ENCODE measurements at regions not wholly inside any gene's neighbourhood (a gene's known extent, or its start where the extent isn't known, plus 50 kb on each side); places are given as distances from the start of the nearest gene placed in this dataset.

DNA sequence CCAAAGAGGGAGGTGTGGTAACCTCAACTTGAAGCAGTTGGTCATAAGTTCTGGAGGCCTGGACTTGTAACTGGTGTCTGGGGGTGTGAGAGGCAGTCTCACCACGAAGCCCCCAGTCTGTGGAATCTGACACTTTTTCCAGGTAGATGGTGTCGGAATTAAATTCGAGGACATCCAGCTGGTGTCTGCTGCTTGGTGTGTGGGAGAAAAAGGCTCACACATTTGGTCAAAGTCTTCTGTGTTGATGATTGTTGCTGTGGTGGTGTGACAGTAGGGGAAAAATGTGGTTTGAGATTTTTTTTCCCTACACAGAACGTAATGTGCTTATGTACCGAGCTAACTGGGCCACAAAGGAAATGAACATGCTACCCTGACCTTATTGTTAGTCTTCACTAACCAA lies 251.9 kb downstream of the MAT2B start:
- no peak for DNase-seq
- TF ChIP-seq POLR2A (IDR thresholded peaks at IDR 0.05; ENCODE audit: low read length) (no peak), GATA1 (IDR thresholded peaks at IDR 0.05; ENCODE audit: low read depth, low read length) (no peak)

GRCh38 chr5:163758283-163758711 lies 252.9 kb downstream of the MAT2B start:
- no peak for TF ChIP-seq GATA1 (IDR thresholded peaks at IDR 0.05; ENCODE audit: low read depth, low read length)
- TF ChIP-seq POLR2A (IDR thresholded peaks at IDR 0.05; ENCODE audit: low read length), result no peak
- DNase-seq, result no peak

- DNase-seq, result no peak
- no peak for TF ChIP-seq GATA1 (IDR thresholded peaks at IDR 0.05; ENCODE audit: low read depth, low read length)
These were observed 253.7 kb downstream of the MAT2B start for GRCh38 chr5:163759000-163759704.

DNA sequence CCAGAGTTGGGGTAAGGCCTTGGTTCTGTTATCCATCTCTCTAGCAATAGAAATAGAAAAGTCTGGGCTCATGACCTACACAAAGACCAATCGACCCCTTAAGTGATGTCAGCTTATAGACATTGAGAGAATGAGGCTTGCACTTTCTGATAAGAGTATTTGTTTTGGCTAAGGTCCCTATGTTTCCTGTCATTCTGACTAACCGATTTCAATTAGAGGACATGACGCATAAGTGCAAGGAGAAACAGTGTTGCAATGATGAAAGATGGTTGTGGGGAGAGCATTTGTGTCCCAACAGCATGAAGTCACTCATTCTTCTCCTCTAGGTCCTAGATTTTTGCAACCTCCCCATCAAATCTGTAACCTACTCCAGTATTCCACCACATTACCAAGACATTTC lies 255.1 kb downstream of the MAT2B start:
- no peak for DNase-seq
- no peak for TF ChIP-seq GATA1 (IDR thresholded peaks at IDR 0.05; ENCODE audit: low read depth, low read length)
- TF ChIP-seq POLR2A (IDR thresholded peaks at IDR 0.05; ENCODE audit: low read length), result no peak

GRCh38 chr5:163766936-163767670 lies 261.7 kb downstream of the MAT2B start:
- TF ChIP-seq GATA1 (IDR thresholded peaks at IDR 0.05; ENCODE audit: low read depth, low read length) (no peak), POLR2A (IDR thresholded peaks at IDR 0.05; ENCODE audit: low read length) (no peak)
- no peak for DNase-seq

- no peak for DNase-seq
- no peak for TF ChIP-seq GATA1 (IDR thresholded peaks at IDR 0.05; ENCODE audit: low read depth, low read length)
- TF ChIP-seq POLR2A (IDR thresholded peaks at IDR 0.05; ENCODE audit: low read length), result no peak
These were observed 265.2 kb downstream of the MAT2B start for GRCh38 chr5:163770625-163771024.

- DNase-seq, result no peak
- no peak for TF ChIP-seq POLR2A (IDR thresholded peaks at IDR 0.05; ENCODE audit: low read length)
- TF ChIP-seq GATA1 (IDR thresholded peaks at IDR 0.05; ENCODE audit: low read depth, low read length), result no peak
These were observed 266.8 kb downstream of the MAT2B start for GRCh38 chr5:163772241-163772640.

- TF ChIP-seq POLR2A (IDR thresholded peaks at IDR 0.05; ENCODE audit: low read length) (no peak), GATA1 (IDR thresholded peaks at IDR 0.05; ENCODE audit: low read depth, low read length) (no peak)
- DNase-seq, result no peak
These were observed 267.2 kb downstream of the MAT2B start for GRCh38 chr5:163772644-163773043.

- TF ChIP-seq GATA1 (IDR thresholded peaks at IDR 0.05; ENCODE audit: low read depth, low read length) (no peak), POLR2A (IDR thresholded peaks at IDR 0.05; ENCODE audit: low read length) (no peak)
These were observed 267.8 kb downstream of the MAT2B start for GRCh38 chr5:163773226-163773625.

DNA sequence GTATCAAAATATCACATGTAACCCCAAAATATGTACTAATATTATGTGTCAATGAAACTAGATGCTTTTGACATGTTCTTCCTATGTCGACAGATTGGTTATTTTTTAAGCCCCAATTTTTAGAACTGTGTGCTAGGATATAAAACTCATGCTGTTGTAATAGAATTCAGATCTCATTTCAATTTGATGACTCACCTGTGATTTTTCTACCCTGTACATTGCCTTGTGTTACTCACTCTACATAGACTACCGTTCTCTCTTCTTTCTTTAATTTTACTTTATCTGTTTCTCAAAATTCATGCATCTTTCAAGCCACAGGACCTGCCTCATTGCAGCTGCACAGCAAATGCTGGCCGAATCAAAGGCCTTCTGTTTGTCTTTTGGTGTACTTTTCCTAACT lies 284.5 kb downstream of the MAT2B start:
- DNase-seq, result no peak
- TF ChIP-seq POLR2A (IDR thresholded peaks at IDR 0.05; ENCODE audit: low read length), result no peak

More at GRCh38 chr5:163773226-163773625, 267.8 kb downstream of the MAT2B start:
- DNase-seq, result no peak

DNA sequence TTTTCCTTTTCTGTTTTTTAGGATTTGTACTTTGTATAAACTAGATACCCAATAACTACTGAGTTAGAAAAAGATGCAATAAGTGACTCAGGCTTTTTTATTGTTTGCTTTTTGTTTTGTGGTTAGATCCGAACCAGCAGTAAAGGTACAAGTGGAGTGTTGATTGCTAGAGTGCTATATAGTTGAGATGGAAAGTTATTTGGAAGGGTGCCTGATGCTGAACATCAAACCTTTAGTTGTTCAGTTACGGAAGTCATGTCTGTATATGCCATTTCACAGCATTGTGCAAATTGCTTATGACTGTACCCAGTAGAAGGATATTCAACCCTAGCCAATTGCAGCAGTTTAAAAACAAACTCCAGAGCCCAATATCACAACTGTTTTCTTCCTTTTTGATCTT lies 285.1 kb downstream of the MAT2B start:
- no peak for DNase-seq

GRCh38 chr5:163794993-163795392 lies 289.6 kb downstream of the MAT2B start:
- no peak for DNase-seq
- TF ChIP-seq POLR2A (IDR thresholded peaks at IDR 0.05; ENCODE audit: low read length) (no peak), GATA1 (IDR thresholded peaks at IDR 0.05; ENCODE audit: low read depth, low read length) (no peak)

More for the DNA sequence above, 285.1 kb downstream of the MAT2B start:
- no peak for TF ChIP-seq GATA1 (IDR thresholded peaks at IDR 0.05; ENCODE audit: low read depth, low read length)
- TF ChIP-seq POLR2A (IDR thresholded peaks at IDR 0.05; ENCODE audit: low read length), result no peak

- TF ChIP-seq POLR2A (IDR thresholded peaks at IDR 0.05; ENCODE audit: low read length) (no peak), GATA1 (IDR thresholded peaks at IDR 0.05; ENCODE audit: low read depth, low read length) (no peak)
These were observed 302.4 kb downstream of the MAT2B start for GRCh38 chr5:163807781-163808180.

GRCh38 chr5:163809473-163809872 lies 304.1 kb downstream of the MAT2B start:
- no peak for TF ChIP-seq POLR2A (IDR thresholded peaks at IDR 0.05; ENCODE audit: low read length)
- TF ChIP-seq GATA1 (IDR thresholded peaks at IDR 0.05; ENCODE audit: low read depth, low read length), result no peak
- no peak for DNase-seq

More at GRCh38 chr5:163807781-163808180, 302.4 kb downstream of the MAT2B start:
- DNase-seq, result no peak

DNA sequence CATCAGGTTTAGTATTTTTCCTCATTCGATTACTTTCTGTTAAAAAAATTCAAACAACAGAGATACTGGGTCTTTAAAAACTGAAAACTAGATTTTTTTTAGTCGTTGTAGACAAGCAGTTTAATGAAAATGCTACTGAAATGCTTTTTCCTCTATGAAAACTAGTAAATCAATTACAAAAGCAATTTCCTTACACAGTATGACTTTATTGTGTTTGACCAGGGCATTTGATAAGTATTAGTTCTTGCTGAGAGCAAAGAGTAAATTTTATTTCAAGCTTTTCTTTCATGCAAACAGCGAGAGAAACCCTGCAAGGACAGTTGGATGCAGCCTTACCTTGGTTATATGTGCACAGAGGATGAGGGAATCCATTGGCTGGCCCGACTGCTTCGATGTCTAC lies 308.5 kb downstream of the MAT2B start:
- DNase-seq, result no peak
- TF ChIP-seq GATA1 (IDR thresholded peaks at IDR 0.05; ENCODE audit: low read depth, low read length) (no peak), POLR2A (IDR thresholded peaks at IDR 0.05; ENCODE audit: low read length) (no peak)
